Tibial nerve (tissue), 4 donors: ENCODE measurements at regions not wholly inside any gene's neighbourhood (a gene's known extent, or its start where the extent isn't known, plus 50 kb on each side); places are given as distances from the start of the nearest gene placed in this dataset.
"Not testable (repeated sequence)": the region's sequence is repeated elsewhere in the genome, so short reads cannot be mapped to it uniquely, and the experiment has no call there.

Source experiments
- DNase-seq, 2 donors: peaks; one replicate each; pipeline ENCODE4 v3.0.0-alpha.2; 2019; ENCODE audit warnings: low spot score in 2 of 2
- H3K27ac ChIP-seq, 4 donors: fragments of 200-600 bp; sonication (generic) in 3 of 4; one replicate each; pipeline ENCODE4 v1.5.1; 2017 to 2019; ENCODE audit warnings: mild to moderate bottlenecking in 1 of 4
- H3K27me3 ChIP-seq, 2 donors: fragments of 200-600 bp; sonication (generic) in 1 of 2; one replicate each; pipeline versions ENCODE4 v1.5.1 to v1.6.0; 2017 to 2019
- H3K36me3 ChIP-seq, 3 donors: fragments of 200-600 bp; sonication (generic); one replicate each; pipeline ENCODE4 v1.5.1; 2018 to 2019
- H3K4me1 ChIP-seq, 4 donors: fragments of 200-600 bp; sonication (generic) in 3 of 4; one replicate each; pipeline ENCODE4 v1.5.1; 2017 to 2019
- H3K4me3 ChIP-seq, 4 donors: fragments of 200-600 bp; sonication (generic) in 3 of 4; one replicate each; pipeline ENCODE4 v1.5.1; 2017 to 2019; ENCODE audit warnings: mild to moderate bottlenecking in 1 of 4, moderate library complexity in 1 of 4
- H3K9me3 ChIP-seq, 4 donors: fragments of 200-600 bp; sonication (generic) in 3 of 4; one replicate each; pipeline ENCODE4 v1.5.1; 2017 to 2019
- CTCF ChIP-seq, 5 experiments: fragments of 200-600 bp in 3 of 5; fragments of 450-650 bp in 2 of 5; sonication (generic) in 3 of 5; IDR thresholded peaks; one replicate each; pipeline ENCODE4 v1.5.1; 2016 to 2019; ENCODE audit warnings: antibody characterized with exemption in 5 of 5, mild to moderate bottlenecking in 3 of 5, moderate library complexity in 2 of 5
- EP300 ChIP-seq, 2 donors: sonication (generic); formaldehyde crosslinking; IDR thresholded peaks; one replicate each; pipeline ENCODE4 v1.6.1; 2017; ENCODE audit warnings: antibody characterized with exemption in 2 of 2, mild to moderate bottlenecking in 1 of 2
- POLR2A ChIP-seq, 2 donors: fragments of 450-650 bp; IDR thresholded peaks; one replicate each; pipeline ENCODE4 v1.6.1; 2017; ENCODE audit warnings: antibody characterized with exemption in 2 of 2, mild to moderate bottlenecking in 2 of 2, moderate library complexity in 2 of 2
- WGBS, 2 donors: methylation state at CpG; one replicate each; pipeline ENCODE4 v1.1.5; 2018; 5-methylcytosine and 5-hydroxymethylcytosine counted together

DNA sequence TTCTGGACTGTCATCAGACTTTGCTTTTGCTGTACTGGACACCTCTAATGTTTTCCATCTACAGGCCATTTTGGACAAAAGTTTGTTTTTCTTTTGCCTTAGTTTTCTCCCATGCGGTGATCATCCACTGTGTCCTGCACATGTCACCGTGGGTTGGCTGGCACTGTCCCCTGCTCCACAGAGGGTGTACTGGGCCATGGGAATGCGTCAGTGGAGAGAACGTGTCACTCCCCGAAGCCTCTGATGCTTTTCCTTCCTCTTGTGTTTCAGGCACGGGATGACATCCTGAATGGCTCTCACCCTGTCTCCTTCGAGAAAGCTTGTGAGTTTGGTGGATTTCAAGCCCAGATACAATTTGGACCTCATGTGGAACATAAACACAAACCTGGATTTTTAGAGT, 385.0 kb upstream of the TPM1 start:
- H3K4me1 ChIP-seq, H3K9me3 ChIP-seq, H3K4me3 ChIP-seq, DNase-seq, H3K27me3 ChIP-seq: not testable (repeated sequence)
- peak overlapping the region in 2 of 4 donors; percentile 31 to 55 for H3K27ac ChIP-seq
- TF ChIP-seq EP300 (IDR thresholded peaks at IDR 0.05) = peak in 1 of 2 donors; percentile 13
- peaks cover 0 to 63% (median 8%) of the 10 kb centered on the region in 3 donors for H3K36me3 ChIP-seq
- 72 to 81% methylated on average over 7 of the region's 7 CpGs for WGBS, 2 donors

DNA sequence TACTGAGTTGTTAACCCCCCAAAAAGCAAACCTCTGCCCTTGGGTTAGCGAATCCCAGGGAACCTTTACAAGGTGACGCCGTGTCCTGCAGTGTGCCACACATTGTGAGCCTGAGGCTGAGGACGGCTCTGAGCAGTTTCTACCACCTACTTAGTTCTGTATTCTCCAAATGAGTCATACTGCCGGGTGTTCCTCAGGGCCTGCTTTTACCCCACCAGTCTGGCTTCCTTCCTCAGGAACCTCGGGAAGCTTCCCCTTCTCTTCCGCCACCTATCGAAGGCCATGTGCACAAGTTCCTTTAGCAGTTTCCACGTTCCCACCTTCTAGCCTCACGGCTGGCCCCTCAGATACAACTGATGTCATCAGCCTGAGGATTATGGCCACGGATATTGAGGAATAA, 384.0 kb upstream of the TPM1 start:
- Histone ChIP-seq H3K36me3 (peaks cover 0 to 54% (median 1%) of the 10 kb centered on the region in 3 donors), H3K9me3 (no peaks in the 10 kb centered on the region), H3K4me3 (no peak overlapping the region), H3K27ac (peak overlapping the region in 2 of 4 donors; percentile 31 to 55), H3K27me3 (no peaks in the 10 kb centered on the region), H3K4me1 (no peaks in the 10 kb centered on the region)
- peak in 1 of 2 donors; percentile 59 for TF ChIP-seq EP300 (IDR thresholded peaks at IDR 0.05)
- no peak for TF ChIP-seq POLR2A (IDR thresholded peaks at IDR 0.05)
- 73 to 78% methylated on average over 11 of the region's 11 CpGs for WGBS, 2 donors
- no peak for DNase-seq

DNA sequence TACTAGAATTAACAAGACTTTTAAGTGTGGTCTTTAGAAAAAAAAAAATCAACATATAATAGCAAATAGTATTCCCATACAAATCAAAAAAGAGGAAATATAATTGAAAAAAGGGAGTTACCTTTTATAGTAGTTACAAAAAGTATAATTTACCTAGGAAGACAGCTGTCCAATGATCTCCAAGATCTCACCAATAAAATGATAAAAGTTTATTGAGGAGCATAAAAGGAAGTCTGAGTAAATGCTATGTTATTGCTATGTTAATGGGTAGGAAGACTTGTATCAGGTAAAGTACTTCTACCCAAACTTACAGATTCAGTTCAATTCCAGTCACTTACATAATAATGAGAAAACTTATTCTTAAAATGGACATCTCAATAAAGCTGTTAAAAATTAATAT, 379.0 kb upstream of the TPM1 start:
- peaks cover 0 to 3% (median 0%) of the 10 kb centered on the region in 4 donors for H3K4me1 ChIP-seq
- H3K27me3 ChIP-seq = no peaks in the 10 kb centered on the region
- TF ChIP-seq EP300 (IDR thresholded peaks at IDR 0.05) = no peak
- no peak for TF ChIP-seq POLR2A (IDR thresholded peaks at IDR 0.05)
- no peak for TF ChIP-seq CTCF (IDR thresholded peaks at IDR 0.05)
- H3K36me3 ChIP-seq = peaks cover 0 to 28% (median 0%) of the 10 kb centered on the region in 3 donors
- no peak overlapping the region for H3K4me3 ChIP-seq
- no peaks in the 10 kb centered on the region for H3K9me3 ChIP-seq
- H3K27ac ChIP-seq = no peak overlapping the region
- DNase-seq = no peak

DNA sequence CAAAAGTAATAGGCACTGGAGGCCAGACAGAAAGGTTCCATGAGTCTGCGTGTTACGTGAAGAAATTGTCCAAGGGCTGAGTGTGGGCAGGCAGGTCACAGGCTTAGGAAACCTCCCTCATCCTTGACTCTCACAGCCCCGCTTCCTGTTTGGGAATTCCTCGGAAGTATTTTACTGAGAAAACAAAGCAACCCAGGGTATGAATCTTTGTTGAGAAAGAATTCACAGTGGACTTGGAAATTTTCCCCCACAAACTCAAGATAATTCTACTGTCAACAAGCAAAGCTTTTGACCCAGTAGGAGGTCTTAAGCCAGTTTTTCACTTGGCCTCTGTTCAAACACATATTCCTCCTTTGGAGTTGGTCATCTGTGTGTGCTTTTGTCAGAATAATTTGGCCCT, 377.1 kb upstream of the TPM1 start:
- 29 to 37% methylated on average over 4 of the region's 4 CpGs for WGBS, 2 donors
- H3K4me1 ChIP-seq = peaks cover 0 to 3% (median 0%) of the 10 kb centered on the region in 4 donors
- H3K27ac ChIP-seq = peak overlapping the region in 1 of 4 donors; percentile 39

DNA sequence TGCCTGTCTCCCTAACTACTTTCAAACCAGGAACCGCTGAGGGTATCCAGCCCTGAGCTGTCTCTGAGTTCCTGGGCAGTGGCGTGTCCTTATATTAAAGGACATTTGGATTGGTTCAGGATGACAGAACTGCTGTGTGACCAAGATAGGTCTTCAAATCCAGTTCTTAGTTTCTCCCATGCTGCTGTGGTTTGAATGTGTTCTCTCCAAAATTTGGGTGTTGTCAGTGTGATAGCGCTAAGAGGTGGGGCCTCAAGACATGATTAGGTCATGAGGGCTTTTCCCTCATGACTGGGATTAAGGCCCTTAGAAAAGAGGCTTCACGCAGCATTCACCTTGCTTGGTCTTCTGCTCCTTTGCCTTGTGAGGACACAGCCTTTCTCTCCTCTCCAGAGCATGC, 376.5 kb upstream of the TPM1 start:
- Histone ChIP-seq H3K36me3 (peaks cover 0 to 35% (median 0%) of the 10 kb centered on the region in 3 donors), H3K9me3 (peaks cover 0 to 4% (median 0%) of the 10 kb centered on the region in 4 donors), H3K27ac (peak overlapping the region in 1 of 4 donors; percentile 39), H3K27me3 (no peaks in the 10 kb centered on the region), H3K4me1 (peaks cover 0 to 3% (median 0%) of the 10 kb centered on the region in 4 donors), H3K4me3 (no peak overlapping the region)
- TF ChIP-seq POLR2A (IDR thresholded peaks at IDR 0.05) (no peak), EP300 (IDR thresholded peaks at IDR 0.05) (no peak), CTCF (IDR thresholded peaks at IDR 0.05) (no peak)
- WGBS, 2 donors = 80% methylated on average over 4 of the region's 4 CpGs
- DNase-seq = no peak

More for the DNA sequence above, 377.1 kb upstream of the TPM1 start:
- no peak for TF ChIP-seq POLR2A (IDR thresholded peaks at IDR 0.05)
- no peak for TF ChIP-seq EP300 (IDR thresholded peaks at IDR 0.05)
- TF ChIP-seq CTCF (IDR thresholded peaks at IDR 0.05) = no peak
- Histone ChIP-seq H3K36me3 (peaks cover 0 to 33% (median 0%) of the 10 kb centered on the region in 3 donors), H3K4me3 (no peak overlapping the region), H3K9me3 (no peaks in the 10 kb centered on the region), H3K27me3 (no peaks in the 10 kb centered on the region)
- no peak for DNase-seq

DNA sequence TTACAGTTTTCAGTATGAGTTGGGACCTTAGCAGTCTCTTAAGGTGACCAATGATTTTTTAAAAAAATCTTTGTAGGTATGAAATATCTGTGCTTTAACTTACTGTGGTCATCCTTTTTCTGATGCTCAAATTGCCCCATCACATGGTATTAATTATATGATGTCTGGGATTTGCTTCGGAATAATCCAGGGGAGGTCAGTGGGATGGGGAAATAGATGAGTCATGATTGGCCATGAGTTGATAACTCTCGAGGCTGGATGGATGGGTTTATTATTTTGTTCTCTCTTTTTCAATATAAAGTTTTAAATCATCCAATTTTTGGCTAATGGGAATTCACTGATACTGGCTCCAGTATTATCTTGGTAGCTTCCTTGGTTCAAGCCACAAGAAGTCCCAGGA, 370.3 kb upstream of the TPM1 start:
- 64 to 65% methylated on average over 2 of the region's 2 CpGs for WGBS, 2 donors

More for the DNA sequence above, 370.3 kb upstream of the TPM1 start:
- no peak overlapping the region for H3K27ac ChIP-seq
- no peak for DNase-seq
- H3K4me3 ChIP-seq = no peak overlapping the region
- no peak for TF ChIP-seq POLR2A (IDR thresholded peaks at IDR 0.05)
- no peak for TF ChIP-seq CTCF (IDR thresholded peaks at IDR 0.05)
- peak in 1 of 2 donors; percentile 49 for TF ChIP-seq EP300 (IDR thresholded peaks at IDR 0.05)
- H3K27me3 ChIP-seq = no peaks in the 10 kb centered on the region
- no peaks in the 10 kb centered on the region for H3K4me1 ChIP-seq
- peaks cover 0 to 5% (median 0%) of the 10 kb centered on the region in 4 donors for H3K9me3 ChIP-seq
- peaks cover 0 to 62% (median 0%) of the 10 kb centered on the region in 3 donors for H3K36me3 ChIP-seq
